Duodenal mucosa (tissue), 2 donors: ENCODE measurements at regions not wholly inside any gene's neighbourhood (a gene's known extent, or its start where the extent isn't known, plus 50 kb on each side); places are given as distances from the start of the nearest gene placed in this dataset.
A peak's percentile ranks its signal among the peaks of the same experiment; 100 is the strongest.

Experiments used
- H3K27ac ChIP-seq: one replicate; pipeline ENCODE4 v1.7.0; 2013; ENCODE audit warnings: low read depth, low read length
- H3K27me3 ChIP-seq, 2 donors: one replicate each; pipeline ENCODE4 v1.7.0; 2013; ENCODE audit warnings: low read length in 2 of 2, control low read depth in 1 of 2; ENCODE audit not compliant: insufficient read depth in 2 of 2, control insufficient read depth in 1 of 2
- H3K36me3 ChIP-seq, 2 donors: one replicate each; pipeline ENCODE4 v1.7.0; 2013; ENCODE audit warnings: low read length in 2 of 2, control low read depth in 1 of 2; ENCODE audit not compliant: insufficient read depth in 2 of 2, control insufficient read depth in 1 of 2
- H3K4me1 ChIP-seq, 2 donors: one replicate each; pipeline ENCODE4 v1.7.0; 2013; ENCODE audit warnings: low read length in 2 of 2, control low read depth in 1 of 2; ENCODE audit not compliant: insufficient read depth in 2 of 2, control insufficient read depth in 1 of 2
- H3K4me3 ChIP-seq, 2 donors: one replicate each; pipeline ENCODE4 v1.7.0; 2013; ENCODE audit warnings: low read length in 2 of 2, low read depth in 1 of 2
- H3K9ac ChIP-seq, 2 donors: one replicate each; pipeline ENCODE4 v1.7.0; 2013; ENCODE audit warnings: low read length in 2 of 2, low read depth in 1 of 2
- H3K9me3 ChIP-seq, 2 donors: one replicate each; pipeline ENCODE4 v1.7.0; 2013; ENCODE audit warnings: low read length in 2 of 2, control low read depth in 1 of 2; ENCODE audit not compliant: control insufficient read depth in 1 of 2

- H3K27ac ChIP-seq = no peak overlapping the region
- peak overlapping the region in 1 of 2 donors; percentile 21 for H3K4me3 ChIP-seq
- no peaks in the 10 kb centered on the region for H3K36me3 ChIP-seq
- peaks cover 4 to 6% of the 10 kb centered on the region in 2 donors for H3K4me1 ChIP-seq
- H3K9me3 ChIP-seq = no peaks in the 10 kb centered on the region
- H3K9ac ChIP-seq = no peak overlapping the region
- H3K27me3 ChIP-seq = no peaks in the 10 kb centered on the region
These were observed 58.7 kb upstream of the PRMT8 start for GRCh38 chr12:3432176-3432742.

GRCh38 chr12:3432868-3433267 lies 58.1 kb upstream of the PRMT8 start:
- H3K4me3 ChIP-seq = no peak overlapping the region

GRCh38 chr12:3436461-3437065 lies 54.4 kb upstream of the PRMT8 start:
- no peaks in the 10 kb centered on the region for H3K9me3 ChIP-seq
- no peak overlapping the region for H3K9ac ChIP-seq
- no peaks in the 10 kb centered on the region for H3K36me3 ChIP-seq
- no peaks in the 10 kb centered on the region for H3K27me3 ChIP-seq
- no peak overlapping the region for H3K27ac ChIP-seq
- H3K4me1 ChIP-seq = peaks cover 4 to 6% of the 10 kb centered on the region in 2 donors
- H3K4me3 ChIP-seq = no peak overlapping the region

More at GRCh38 chr12:3432868-3433267, 58.1 kb upstream of the PRMT8 start:
- H3K27me3 ChIP-seq = no peaks in the 10 kb centered on the region
- H3K9me3 ChIP-seq = no peaks in the 10 kb centered on the region
- no peak overlapping the region for H3K9ac ChIP-seq
- peaks cover 4 to 6% of the 10 kb centered on the region in 2 donors for H3K4me1 ChIP-seq
- H3K36me3 ChIP-seq = no peaks in the 10 kb centered on the region
- no peak overlapping the region for H3K27ac ChIP-seq

- Histone ChIP-seq H3K9me3 (no peaks in the 10 kb centered on the region), H3K27ac (no peak overlapping the region), H3K4me3 (no peak overlapping the region), H3K4me1 (no peaks in the 10 kb centered on the region), H3K36me3 (no peaks in the 10 kb centered on the region), H3K9ac (no peak overlapping the region), H3K27me3 (no peaks in the 10 kb centered on the region)
These were observed 53.0 kb upstream of the PRMT8 start for GRCh38 chr12:3437986-3438385.

GRCh38 chr12:3438401-3438800 lies 52.6 kb upstream of the PRMT8 start:
- H3K4me3 ChIP-seq = no peak overlapping the region
- no peak overlapping the region for H3K27ac ChIP-seq
- H3K9ac ChIP-seq = no peak overlapping the region

More at GRCh38 chr12:3438401-3438800, 52.6 kb upstream of the PRMT8 start:
- no peaks in the 10 kb centered on the region for H3K27me3 ChIP-seq
- no peaks in the 10 kb centered on the region for H3K4me1 ChIP-seq
- no peaks in the 10 kb centered on the region for H3K36me3 ChIP-seq
- no peaks in the 10 kb centered on the region for H3K9me3 ChIP-seq
